ENCODE measurements at regions not wholly inside any gene's neighbourhood (a gene's known extent, or its start where the extent isn't known, plus 50 kb on each side); places are given as distances from the start of the nearest gene placed in this dataset.

GRCh38 chr15:31805090-31805662, 225.1 kb upstream of the CHRNA7 start:
- H3K36me3 ChIP-seq (ENCODE audit: control insufficient read depth, insufficient read depth, low read length) = no peaks in the 10 kb centered on the region
- H3K4me3 ChIP-seq (replicated peaks; ENCODE audit: low read depth, low read length) = no peak overlapping the region
- no peaks in the 10 kb centered on the region for H3K27me3 ChIP-seq (replicated peaks; ENCODE audit: control insufficient read depth, insufficient read depth, low read length)
- no peak for DNase-seq (ENCODE audit: extremely low read depth, insufficient read length)
- TF ChIP-seq, protein P1, sequence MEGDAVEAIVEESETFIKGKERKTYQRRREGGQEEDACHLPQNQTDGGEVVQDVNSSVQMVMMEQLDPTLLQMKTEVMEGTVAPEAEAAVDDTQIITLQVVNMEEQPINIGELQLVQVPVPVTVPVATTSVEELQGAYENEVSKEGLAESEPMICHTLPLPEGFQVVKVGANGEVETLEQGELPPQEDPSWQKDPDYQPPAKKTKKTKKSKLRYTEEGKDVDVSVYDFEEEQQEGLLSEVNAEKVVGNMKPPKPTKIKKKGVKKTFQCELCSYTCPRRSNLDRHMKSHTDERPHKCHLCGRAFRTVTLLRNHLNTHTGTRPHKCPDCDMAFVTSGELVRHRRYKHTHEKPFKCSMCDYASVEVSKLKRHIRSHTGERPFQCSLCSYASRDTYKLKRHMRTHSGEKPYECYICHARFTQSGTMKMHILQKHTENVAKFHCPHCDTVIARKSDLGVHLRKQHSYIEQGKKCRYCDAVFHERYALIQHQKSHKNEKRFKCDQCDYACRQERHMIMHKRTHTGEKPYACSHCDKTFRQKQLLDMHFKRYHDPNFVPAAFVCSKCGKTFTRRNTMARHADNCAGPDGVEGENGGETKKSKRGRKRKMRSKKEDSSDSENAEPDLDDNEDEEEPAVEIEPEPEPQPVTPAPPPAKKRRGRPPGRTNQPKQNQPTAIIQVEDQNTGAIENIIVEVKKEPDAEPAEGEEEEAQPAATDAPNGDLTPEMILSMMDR (IDR thresholded peaks at IDR 0.05; ENCODE audit: insufficient read depth, low read length, poor library complexity, severe bottlenecking) = no peak

DNA sequence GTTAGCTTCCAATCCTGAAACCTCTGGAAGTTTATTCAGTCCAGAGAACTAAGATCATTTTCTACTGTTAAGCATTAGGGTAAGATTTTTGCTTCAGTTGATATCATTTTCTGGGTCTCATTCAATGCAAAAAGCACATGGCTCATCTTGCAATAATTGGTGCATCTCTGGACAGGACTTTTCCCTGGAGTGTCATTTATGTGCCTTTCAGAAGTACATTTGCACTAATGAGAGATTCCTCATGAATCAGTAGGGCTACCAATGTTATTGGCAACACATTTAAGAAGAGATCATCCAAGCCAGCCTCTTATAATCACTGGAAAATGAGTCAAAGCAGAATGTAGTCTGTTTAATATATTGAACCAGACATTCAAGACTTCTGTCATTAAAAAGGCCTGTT, 224.2 kb upstream of the CHRNA7 start:
- H3K27me3 ChIP-seq (replicated peaks; ENCODE audit: control insufficient read depth, insufficient read depth, low read length) = no peaks in the 10 kb centered on the region
- DNase-seq (ENCODE audit: extremely low read depth, insufficient read length) = no peak
- no peak overlapping the region for H3K4me3 ChIP-seq (replicated peaks; ENCODE audit: low read depth, low read length)
- TF ChIP-seq, protein P1 (IDR thresholded peaks at IDR 0.05; ENCODE audit: insufficient read depth, low read length, poor library complexity, severe bottlenecking) = no peak
- no peaks in the 10 kb centered on the region for H3K36me3 ChIP-seq (ENCODE audit: control insufficient read depth, insufficient read depth, low read length)

DNA sequence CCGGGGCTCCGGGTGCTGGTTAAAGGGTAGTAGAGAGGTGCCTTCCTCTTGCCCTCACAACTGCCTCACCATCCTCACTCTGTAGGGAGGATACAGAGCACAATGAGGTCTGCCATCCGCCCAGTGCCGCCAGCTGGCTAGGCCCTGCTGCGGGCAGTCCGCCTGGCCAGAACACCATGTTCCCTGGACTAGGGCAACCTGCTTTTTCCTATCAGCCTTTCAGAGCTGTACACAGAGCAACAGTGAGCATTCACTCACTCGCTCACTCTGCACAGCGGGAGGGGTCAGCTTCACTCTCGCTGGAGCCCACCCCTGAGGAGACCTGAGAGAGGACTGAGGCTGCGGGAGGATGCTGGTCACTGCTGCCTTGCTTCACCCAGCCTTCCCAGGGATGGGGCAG, 218.7 kb upstream of the CHRNA7 start:
- TF ChIP-seq, protein P1 (IDR thresholded peaks at IDR 0.05; ENCODE audit: insufficient read depth, low read length, poor library complexity, severe bottlenecking) = no peak
- Histone ChIP-seq H3K4me3 (replicated peaks; ENCODE audit: low read depth, low read length) (no peak overlapping the region), H3K36me3 (ENCODE audit: control insufficient read depth, insufficient read depth, low read length) (no peaks in the 10 kb centered on the region), H3K27me3 (replicated peaks; ENCODE audit: control insufficient read depth, insufficient read depth, low read length) (no peaks in the 10 kb centered on the region)
- DNase-seq (ENCODE audit: extremely low read depth, insufficient read length) = no peak

DNA sequence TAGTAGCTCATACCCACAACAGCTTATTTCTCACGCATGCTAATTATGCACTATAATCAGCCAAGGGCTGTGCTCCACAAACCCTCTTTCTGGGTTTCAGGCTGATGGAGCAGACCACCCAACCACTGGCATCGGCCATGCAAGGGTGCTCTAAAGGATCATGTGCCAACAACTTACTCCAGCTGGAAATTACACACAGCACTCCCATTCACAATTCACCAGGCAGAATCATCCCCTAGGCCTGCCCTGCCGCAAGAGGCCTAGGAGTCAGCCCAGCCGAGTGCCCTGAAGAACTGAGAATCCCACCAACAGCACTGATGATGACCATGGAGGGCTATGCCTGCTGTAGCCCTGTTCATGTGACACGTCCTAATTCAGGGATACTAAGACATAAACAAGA, 216.2 kb upstream of the CHRNA7 start:
- H3K27me3 ChIP-seq (replicated peaks; ENCODE audit: control insufficient read depth, insufficient read depth, low read length) = no peaks in the 10 kb centered on the region
- no peak overlapping the region for H3K4me3 ChIP-seq (replicated peaks; ENCODE audit: low read depth, low read length)
- H3K36me3 ChIP-seq (ENCODE audit: control insufficient read depth, insufficient read depth, low read length) = no peaks in the 10 kb centered on the region
- DNase-seq (ENCODE audit: extremely low read depth, insufficient read length) = no peak
- TF ChIP-seq, protein P1 (IDR thresholded peaks at IDR 0.05; ENCODE audit: insufficient read depth, low read length, poor library complexity, severe bottlenecking) = no peak

- no peak overlapping the region for H3K4me3 ChIP-seq (replicated peaks; ENCODE audit: low read depth, low read length)
- no peak for DNase-seq (ENCODE audit: extremely low read depth, insufficient read length)
- no peaks in the 10 kb centered on the region for H3K36me3 ChIP-seq (ENCODE audit: control insufficient read depth, insufficient read depth, low read length)
- H3K27me3 ChIP-seq (replicated peaks; ENCODE audit: control insufficient read depth, insufficient read depth, low read length) = no peaks in the 10 kb centered on the region
- TF ChIP-seq, protein P1 (IDR thresholded peaks at IDR 0.05; ENCODE audit: insufficient read depth, low read length, poor library complexity, severe bottlenecking) = no peak
Measured at GRCh38 chr15:31815411-31816155, 214.7 kb upstream of the CHRNA7 start.
